ENCODE measurements at regions not wholly inside any gene's neighbourhood (a gene's known extent, or its start where the extent isn't known, plus 50 kb on each side); places are given as distances from the start of the nearest gene placed in this dataset.

DNA sequence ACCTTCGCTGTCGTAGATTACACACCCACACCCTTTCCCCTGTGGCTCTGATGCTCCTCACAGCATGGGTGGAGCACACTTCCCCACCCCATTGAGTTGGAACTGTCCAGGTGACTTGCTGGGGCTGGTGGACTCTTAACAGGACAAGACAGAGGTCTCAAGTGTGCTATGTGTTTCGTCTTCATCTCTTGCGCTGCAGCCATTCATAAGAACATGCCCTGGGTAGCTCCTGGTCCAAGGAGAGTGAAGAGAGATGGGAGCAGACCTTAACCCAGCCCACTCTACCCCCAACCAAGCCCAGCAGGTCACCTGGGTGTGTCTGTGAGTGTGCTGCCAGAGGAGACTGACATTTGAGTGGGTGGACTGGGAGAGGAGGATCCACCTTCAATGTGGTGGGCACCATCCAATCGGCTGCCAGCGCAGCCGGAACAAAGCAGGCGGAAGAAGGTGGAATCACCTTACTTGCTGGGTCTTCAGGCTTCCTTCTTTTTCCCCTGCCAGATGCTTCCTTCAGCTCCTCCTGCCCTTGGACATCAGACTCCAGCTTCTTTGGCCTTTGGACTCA lies 112.4 kb downstream of the HTR5A start:
- DNase-seq = no peak

DNA sequence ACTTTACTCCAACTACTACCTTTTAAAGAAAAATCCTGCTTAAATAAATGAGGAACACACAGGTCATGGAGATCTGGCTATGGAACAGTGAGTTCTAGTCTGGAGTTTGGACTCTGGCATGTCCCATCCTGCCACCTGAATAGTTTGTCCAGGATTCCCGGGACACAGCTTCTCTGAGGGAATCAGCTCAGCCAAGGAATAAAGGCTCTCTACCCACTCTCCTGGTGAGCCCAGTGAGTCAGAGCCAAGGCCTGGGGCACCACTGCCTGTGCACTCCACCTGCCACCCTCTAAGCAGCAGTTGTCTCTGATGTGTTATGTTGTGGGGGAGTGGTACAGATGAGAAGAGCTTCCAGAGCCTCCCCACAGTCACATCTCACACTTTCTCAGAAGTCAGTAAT lies 113.5 kb downstream of the HTR5A start:
- DNase-seq = no peak

DNA sequence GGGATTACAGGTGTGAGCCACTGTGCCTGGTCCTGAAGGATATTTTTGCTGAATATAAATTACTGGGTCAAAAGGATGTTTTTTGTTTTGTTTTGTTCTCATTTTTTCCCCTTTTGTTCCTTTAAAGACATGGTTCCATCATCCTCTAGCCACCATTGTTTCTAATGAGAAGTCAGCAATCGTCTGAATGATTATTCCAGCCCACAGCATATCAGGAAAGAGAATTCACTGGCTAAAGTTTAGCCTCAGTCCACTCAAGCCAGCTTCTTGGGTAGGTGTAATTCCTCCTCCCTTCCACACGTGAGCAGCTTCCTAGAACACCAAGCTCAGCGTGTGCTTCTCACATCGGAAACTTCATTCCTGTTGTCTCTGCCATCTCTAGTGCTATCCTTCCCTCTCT lies 112.8 kb upstream of the INSIG1 start:
- DNase-seq = no peak

DNA sequence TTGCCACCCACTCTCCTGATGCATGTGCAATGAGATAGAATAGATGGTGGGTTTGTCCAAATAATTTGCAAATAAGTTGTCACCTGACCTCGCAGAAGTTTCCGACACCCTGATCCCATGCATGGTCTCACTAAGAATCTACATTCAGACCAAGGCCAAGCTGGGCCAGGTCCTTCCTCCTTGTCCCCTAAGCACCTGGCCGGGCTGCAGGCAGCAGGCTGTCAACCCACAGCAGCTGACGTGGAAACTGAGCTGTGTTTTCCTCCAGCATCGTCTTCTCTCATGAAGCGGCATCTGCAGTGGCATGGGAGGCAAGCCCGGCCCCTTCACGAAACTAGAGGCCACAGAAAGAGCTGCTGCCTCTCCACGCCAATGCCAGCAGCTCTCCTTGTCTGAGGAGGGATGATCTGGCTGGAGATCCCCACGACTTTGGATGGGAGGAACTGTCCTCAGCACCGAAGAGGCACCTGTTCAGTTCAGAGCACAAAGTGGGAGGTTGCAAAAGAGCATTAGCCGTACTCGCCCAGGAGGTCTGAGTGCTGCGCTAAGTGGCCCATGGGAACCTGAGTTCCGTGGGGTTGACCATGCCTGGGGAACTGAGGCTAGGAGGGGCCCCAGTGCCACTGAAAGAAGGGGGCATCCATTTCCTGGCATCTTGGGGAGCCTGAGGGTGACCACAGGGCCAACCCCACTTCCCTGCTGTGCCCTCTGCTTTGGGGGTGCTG lies 110.5 kb upstream of the INSIG1 start:
- DNase-seq = no peak

DNA sequence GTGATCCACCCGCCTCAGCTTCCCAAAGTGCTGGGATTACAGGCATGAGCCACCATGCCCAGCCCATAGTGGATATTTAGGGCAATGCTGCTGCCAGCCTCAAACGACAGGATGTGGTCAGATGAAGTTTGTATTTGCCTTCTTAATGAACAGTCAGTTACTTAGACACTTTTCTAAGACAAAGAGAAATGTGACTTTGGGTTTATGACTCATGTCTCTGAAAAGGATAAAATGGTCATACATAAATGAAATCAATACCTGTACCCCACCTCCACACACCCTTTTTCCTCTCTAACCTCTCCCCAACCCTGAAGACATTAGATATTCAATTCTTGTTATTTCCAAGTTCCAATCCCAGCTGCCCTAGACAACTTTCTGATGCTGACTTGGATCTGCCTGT lies 109.3 kb upstream of the INSIG1 start:
- no peak for DNase-seq

DNA sequence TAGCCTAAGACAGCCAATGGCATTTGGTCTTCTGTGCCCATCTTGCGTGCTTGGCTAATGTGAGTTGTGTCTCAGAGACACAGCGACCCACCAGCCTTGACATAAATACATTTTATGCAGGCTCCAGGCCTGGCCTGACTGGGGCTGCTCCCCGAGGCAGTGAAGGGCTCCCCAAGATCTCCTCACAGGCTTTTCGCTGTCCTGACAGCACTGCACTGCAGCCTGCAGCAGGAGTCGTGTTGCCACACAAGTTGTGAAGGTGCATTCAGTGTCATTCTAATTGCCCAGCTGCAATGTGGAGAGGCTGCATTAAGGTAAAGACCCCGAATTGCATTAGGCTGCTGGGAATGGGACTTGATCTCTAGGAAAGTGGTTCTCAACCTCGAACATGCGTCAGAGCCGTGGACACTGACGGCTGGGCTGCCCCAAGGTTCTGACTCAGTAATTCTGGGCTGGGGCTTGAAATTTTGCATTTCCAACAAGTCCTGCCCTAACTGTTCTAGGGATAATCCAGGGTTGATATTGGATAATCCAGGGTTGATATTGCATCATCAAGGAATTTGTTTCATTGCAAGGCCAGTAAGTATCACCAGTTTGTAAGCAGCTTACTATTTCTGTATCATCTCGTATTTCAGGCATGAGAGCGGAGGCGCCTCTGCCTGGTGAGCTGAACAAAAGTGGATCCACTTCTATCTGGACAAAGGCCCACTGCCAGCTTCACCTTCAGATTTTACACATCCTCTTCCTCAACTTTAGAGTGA lies 108.7 kb upstream of the INSIG1 start:
- DNase-seq = no peak

DNA sequence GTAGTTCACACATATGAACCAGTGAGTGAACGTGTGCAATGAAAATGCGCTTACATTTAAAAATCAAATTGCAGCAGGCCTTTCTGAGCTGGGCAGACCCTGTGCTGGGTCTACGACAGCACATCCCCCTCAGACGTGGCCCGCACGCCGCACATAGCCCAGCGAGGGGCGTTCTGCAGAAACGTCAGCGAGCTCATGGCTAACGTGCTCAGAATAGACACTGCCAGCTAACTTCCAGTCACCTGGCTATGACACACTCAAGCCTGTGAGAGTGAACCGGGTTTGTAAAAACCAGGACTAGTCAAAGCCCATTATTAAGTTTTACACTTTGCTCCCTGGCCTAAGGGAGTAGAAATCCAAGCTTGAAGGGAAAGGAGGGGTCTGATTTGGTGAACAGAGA lies 108.1 kb upstream of the INSIG1 start:
- DNase-seq = no peak

DNA sequence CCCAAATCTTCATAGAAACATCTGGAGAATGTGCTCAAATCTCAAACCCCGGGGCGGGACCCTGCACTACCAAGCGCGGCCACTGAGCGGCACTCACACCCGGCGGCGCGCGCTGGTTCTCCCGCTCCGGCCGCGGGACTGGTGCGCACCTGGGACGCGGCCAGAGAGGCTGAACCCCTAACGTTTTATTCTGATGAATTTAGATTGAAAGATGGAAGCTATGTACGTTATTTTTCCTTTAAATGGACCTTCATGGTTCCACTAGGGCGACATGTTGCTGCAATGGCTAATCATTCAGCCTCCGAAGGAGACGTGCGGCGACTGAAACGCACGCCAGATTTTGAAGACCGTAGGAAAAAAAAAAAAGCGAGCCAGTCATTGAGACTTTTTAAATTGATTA lies 107.0 kb upstream of the INSIG1 start:
- DNase-seq = no peak

DNA sequence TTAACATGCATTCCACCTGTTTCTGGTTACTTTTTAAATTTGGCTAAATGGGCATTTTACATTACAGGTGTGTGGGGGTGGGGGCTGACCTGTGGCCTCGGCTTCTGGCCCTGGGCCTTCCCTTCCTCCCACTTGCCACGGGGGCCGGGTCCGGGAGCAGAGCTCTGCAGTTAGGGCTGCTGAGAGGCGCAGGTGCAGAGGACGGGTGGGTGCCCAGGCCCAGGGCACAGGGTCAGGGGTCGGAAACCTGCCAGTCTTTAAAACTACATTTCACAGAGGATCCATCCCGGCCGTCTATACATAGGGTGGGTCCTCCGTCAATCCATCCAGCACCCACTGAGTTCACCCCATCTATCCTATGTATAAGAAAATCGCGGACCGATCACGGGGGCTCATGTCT lies 106.5 kb upstream of the INSIG1 start:
- no peak for DNase-seq

DNA sequence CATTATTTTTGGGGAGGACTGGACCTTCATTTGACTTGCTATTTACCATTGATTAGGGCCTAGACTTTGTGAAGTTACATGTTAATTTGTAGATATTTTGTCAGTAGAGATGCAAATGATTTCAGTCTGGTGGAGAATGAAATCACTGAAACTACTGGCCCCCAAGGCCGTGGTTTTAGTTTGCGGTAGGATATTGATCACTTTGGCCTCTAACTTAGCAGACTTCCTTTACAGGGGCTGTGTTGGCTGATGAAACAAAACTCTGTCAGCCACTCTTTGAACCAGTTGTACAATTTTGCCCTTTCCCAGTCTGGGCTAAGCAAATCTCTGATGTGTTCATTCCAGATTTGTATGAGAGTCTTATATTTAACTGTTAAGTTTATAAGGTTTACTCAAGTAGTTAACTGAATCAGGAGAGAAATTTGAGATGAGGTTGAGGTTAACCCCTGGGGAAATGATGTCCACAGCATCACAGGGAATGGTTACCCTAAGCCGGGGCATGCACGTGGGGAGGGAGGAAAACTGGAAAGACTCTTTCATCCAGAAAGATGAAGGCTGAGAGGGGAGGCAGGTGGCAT lies 105.7 kb upstream of the INSIG1 start:
- no peak for DNase-seq

DNA sequence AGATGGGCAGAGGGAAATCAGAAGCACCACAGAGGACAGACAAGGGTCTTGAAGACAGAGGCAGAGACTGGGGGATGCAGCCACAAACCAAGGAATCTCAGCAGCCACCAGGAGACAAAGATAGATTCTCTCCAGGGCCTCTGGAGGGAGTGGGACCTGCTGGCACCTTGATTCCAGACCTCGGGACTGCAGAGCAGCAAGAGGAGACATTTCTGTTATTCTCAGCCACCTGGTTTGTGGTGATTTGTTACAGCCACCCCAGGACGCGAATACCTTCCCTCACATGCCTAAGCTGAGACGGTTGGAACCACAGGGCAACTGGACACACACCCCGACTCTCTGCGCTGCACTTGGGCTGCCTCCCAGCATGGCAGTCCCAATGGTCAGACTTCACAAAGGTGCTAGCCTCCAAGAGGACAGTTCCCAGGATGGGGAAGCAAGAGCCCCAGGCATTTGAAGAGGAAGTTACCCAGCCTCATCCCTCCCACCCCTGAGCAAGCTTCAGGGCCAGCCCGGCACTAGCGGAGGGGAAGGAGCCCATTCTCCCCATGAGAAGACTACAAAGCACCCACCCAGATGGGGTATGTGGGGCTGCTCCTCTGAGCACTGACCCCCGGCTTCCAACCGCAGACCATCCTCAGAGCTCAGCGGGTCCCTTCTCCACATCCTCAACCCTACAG lies 104.6 kb upstream of the INSIG1 start:
- no peak for DNase-seq

DNA sequence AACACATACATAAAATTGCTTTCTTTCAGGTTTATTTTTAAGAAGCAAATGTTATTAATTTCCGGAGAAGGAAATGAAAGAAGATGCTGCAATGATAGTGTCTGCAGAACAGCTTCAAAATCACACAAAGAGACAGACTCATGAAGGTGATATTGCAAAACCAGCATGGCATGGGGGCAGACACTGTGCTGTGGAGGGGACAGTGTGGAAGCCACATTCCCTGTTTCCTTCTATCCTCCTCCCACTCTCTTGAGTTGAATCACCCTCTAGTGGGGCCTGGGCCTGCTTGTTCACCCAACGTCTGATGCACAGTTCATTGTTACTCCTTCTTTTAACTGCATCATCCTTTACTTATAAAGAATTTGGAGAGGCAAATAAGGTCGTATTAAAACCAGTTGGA lies 104.0 kb upstream of the INSIG1 start:
- DNase-seq = no peak

DNA sequence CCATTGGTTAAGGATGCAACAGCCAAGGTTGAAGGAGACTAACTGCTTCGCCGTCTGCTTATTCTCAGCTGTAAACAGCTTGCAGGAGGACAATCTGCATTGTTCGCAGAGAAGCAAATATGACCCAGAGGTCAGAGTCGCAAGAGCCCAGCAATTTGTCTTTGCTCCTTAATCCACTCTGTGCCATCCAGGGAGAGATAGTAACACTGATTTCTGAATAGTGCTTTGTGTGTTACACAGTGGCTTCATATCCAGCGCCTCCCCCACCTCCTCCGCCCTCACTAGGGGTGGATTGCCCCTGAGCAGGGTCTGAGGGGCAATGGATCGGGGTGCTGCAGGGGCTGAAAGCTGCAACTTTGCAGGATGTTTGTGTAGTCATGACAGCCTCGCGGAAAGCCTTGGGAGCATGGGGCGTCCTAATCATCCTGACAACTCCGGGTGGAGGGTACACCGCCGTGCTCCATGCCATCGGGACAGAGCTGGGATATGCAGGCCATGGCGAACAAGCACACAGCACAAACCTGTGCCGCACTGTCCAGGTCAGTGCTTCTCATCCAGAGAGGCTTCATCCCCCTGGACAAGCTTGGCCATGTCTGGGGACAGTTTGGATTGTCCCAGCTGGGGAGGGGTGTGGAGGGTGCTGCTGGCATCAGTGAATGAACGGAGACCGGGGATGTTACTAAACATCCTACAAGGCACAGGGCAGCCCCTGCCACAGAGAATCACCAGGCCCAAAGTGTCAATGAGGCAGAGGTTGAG lies 103.1 kb upstream of the INSIG1 start:
- no peak for DNase-seq

DNA sequence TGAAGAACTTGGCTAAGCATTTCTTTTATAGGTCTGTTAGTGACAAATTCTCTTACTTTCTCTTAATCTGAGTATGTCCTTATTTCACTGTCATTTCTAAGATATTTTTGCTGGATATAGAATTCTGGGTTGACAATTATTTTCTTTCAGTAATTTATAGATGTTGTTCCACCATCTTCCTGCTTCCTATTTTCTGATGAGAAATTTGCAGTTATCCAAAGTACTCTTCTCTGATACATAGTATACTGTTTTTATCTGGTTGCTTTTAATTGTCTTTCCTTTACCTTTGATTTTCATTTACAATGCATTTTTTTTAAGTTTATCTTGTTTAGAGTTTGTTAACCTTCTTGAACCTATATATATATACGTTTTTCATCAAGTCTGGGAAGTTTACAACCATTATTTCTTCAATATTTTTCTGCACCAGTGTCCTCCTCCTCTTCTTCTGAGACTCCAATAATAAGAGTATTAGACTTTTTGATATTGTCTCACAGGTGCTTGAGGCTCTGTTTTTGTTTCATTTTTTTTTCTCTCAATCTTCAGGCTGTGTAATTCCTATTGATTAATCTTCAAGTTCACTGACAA lies 101.6 kb upstream of the INSIG1 start:
- no peak for DNase-seq

DNA sequence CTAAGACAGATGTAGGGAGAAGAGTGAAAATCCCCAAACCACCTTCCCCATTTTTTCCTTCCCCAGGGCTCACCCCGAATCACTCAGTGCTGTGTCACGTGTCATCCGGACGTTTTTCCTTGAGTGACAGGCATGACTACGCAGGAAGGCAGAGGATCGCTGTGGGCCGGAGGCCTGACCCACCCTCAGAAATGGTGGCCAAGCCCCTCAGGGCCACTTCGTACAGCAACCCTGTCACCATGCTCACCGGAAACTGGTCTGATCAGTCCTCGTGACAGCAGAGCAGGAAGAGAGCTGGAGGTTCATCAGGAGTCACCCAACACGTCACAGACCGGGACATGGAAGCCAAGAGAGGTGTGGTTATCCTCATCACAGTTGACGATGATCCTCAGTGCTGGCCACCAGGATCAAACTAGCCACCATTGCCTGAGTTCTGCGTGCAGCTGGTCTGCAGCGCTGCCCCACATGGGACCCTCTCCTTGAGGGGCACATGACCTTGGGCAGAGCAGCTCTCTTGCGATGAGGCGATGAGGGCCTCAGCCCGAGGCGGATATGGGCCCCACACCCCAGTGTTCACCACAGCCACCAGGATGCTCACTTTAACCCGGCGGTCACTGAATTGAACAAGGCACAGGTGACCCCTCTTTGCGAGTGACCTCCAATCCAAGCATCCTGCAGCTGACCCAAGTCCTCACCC lies 99.3 kb upstream of the INSIG1 start:
- DNase-seq = no peak

DNA sequence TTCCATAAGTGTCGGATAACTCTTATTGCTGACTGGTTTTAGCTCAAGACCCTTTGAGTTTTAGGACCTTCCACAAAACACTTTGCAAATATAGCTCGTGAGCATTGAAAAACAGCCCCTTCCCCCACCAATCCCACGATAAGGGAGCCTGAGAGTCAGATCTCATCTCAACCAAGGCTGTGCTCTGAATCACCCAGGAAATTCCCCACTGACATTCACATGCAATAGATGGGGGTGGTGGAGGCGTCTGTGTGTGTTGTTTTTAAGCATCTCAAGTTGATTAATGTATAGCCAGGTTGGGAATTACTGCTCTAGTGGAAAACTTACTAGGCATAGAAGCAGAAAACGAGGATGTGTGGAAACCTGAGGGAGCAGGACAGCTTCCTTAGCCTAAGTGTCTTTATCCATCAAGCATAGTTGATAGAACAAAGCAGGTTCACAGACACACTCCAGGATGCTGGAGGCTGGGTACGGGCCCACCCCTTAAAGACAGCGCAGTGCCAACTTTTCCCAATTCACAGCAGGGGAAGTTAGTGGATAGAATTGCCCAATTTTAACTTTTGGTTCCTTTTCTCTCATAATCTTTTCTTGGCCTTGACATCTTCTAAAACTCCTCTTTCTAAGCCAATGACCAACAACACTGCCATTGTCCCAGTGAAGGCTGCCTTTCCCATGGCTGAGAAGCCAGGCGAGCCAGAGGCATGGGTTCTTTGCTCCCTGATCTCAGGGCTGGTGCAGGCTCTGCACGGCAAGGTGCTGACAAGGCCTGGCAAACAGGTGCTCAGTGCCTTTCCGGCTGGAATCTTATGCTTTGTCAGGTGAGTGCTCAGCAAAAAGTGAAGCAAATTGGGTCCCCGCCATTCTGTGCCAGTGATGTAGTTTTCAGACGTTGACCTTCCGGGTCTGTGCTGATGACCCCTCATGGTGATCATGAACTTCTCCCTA lies 98.5 kb upstream of the INSIG1 start:
- no peak for DNase-seq

DNA sequence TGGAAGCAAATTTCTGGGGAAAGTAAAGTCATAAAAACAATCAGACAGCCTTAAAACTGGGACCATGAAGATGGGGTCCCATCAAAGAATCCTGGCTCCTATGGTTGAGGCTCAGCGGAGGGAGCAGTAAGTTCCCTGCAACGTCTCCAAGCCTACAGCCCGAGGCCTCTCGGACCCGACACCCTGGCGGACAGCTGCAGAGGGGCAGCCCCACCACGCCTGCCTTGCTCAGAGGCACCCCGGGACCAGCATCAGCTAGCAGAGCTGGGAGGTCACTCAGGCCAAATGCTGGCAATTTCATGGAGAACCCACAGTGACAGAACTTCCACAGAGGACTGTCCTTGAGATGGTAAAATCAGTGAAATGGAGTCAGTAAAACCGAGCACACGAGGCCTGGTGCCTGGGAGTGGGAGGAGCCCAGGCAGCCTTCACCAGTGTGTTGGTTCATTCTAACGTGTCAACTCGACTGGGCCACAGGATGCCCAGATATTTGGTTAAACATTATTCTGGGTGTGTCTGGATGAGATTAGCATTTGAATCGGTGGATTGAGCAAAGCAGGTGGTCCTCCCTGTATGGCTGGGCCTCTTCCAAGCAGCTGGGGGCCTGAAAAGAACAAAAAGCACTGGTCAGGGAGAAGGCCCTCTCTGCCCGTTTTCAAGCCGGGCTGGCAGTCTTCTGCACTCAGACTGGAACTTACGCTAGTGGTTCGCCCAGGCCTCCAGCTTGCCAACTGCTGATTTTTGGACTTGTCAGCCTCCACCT lies 96.2 kb upstream of the INSIG1 start:
- no peak for DNase-seq

DNA sequence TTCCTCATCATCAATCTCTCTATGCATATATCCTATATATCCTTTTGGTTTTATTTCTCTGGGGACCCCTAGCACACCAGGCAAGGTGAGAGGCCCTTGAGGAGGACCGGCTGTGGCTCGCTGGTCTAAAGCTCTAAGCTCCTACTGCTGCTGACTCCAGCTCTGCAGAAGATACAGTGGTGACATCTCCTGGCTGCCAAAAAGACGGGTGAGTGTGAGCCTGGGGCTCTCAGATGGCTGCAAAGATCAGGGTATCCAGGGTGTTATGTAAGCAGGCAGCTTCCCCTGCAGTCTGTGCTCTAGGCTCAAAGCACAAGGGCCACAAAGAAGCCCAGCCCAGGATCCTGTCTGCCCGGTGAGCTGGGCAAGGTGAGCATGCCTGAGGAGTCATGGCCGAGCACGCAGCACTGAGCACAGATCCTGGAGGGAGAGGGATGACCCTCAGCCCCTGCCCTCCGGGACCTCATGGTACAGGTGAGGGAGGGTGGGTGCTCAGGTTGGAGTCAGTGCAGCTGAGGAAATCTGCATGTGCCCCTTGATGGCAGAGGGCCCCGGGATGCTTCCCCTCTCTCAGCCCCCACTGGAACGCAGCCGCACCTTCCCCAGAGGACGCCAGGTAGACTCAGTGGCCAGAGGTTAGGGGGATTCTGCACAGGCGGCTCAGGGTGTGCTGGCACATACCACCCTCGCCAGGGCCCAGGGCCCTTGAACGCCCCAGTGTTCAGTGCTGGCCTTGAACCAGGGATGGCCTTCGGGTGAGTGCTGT lies 95.4 kb upstream of the INSIG1 start:
- no peak for DNase-seq

Measured in NCI-H345 (cell line).